ENCODE measurements at regions not wholly inside any gene's neighbourhood (a gene's known extent, or its start where the extent isn't known, plus 50 kb on each side); places are given as distances from the start of the nearest gene placed in this dataset.

GRCh38 chr3:20865803-20866202 lies 679.8 kb upstream of the SGO1 start:
- Histone ChIP-seq H3K18ac (ENCODE audit: low read length) (no peak overlapping the region), H2BK120ac (ENCODE audit: low read depth, low read length) (no peak overlapping the region), H3K4me3 (ENCODE audit: low read length) (no peak overlapping the region), H3K4ac (ENCODE audit: low read depth, low read length) (no peak overlapping the region), H3K56ac (ENCODE audit: low read length) (no peak overlapping the region), H2AK5ac (ENCODE audit: low read length) (no peak overlapping the region), H3K79me2 (ENCODE audit: control insufficient read depth, insufficient read depth, low read length) (no peaks in the 10 kb centered on the region), H3K27me3 (ENCODE audit: insufficient read depth, low read length, poor library complexity) (no peaks in the 10 kb centered on the region), H3K9ac (ENCODE audit: low read length) (no peak overlapping the region), H4K8ac (ENCODE audit: low read depth, low read length) (no peak overlapping the region), H2BK5ac (ENCODE audit: low read length) (no peak overlapping the region), H3K4me2 (ENCODE audit: low read length) (no peak overlapping the region), H3K36me3 (ENCODE audit: control insufficient read depth, insufficient read depth, low read length) (no peaks in the 10 kb centered on the region), H3K79me1 (ENCODE audit: low read length) (no peaks in the 10 kb centered on the region), H3K4me1 (ENCODE audit: control insufficient read depth, low read depth, low read length) (no peaks in the 10 kb centered on the region), H3K23ac (ENCODE audit: low read length) (no peak overlapping the region), H3K27ac (ENCODE audit: low read depth, low read length) (no peak overlapping the region), H2BK15ac (replicated peaks; ENCODE audit: low read depth) (no peak overlapping the region), H4K5ac (ENCODE audit: low read length) (no peak overlapping the region)
- no peak for DNase-seq

GRCh38 chr3:20861454-20861853 lies 675.4 kb upstream of the SGO1 start:
- H2AK5ac ChIP-seq (ENCODE audit: low read length), result no peak overlapping the region
- no peak overlapping the region for H3K56ac ChIP-seq (ENCODE audit: low read length)
- DNase-seq, result no peak
- no CpG with 5 or more reads among the region's 4 CpGs for WGBS (ENCODE audit: extremely low coverage, insufficient coverage, low lambda C conversion rate)
- H2BK120ac ChIP-seq (ENCODE audit: low read depth, low read length), result no peak overlapping the region
- no peaks in the 10 kb centered on the region for H3K27me3 ChIP-seq (ENCODE audit: insufficient read depth, low read length, poor library complexity)
- H2BK15ac ChIP-seq (replicated peaks; ENCODE audit: low read depth), result no peak overlapping the region
- H3K4me2 ChIP-seq (ENCODE audit: low read length), result no peak overlapping the region
- H3K4me3 ChIP-seq (ENCODE audit: low read length), result no peak overlapping the region
- no peak overlapping the region for H3K27ac ChIP-seq (ENCODE audit: low read depth, low read length)
- no peaks in the 10 kb centered on the region for H3K79me1 ChIP-seq (ENCODE audit: low read length)
- H3K18ac ChIP-seq (ENCODE audit: low read length), result no peak overlapping the region
- no peak overlapping the region for H4K5ac ChIP-seq (ENCODE audit: low read length)
- H3K79me2 ChIP-seq (ENCODE audit: control insufficient read depth, insufficient read depth, low read length), result no peaks in the 10 kb centered on the region
- no peak overlapping the region for H4K8ac ChIP-seq (ENCODE audit: low read depth, low read length)
- no peak overlapping the region for H2BK5ac ChIP-seq (ENCODE audit: low read length)
- H3K9ac ChIP-seq (ENCODE audit: low read length), result no peak overlapping the region
- H3K36me3 ChIP-seq (ENCODE audit: control insufficient read depth, insufficient read depth, low read length), result no peaks in the 10 kb centered on the region
- H3K4ac ChIP-seq (ENCODE audit: low read depth, low read length), result no peak overlapping the region
- no peaks in the 10 kb centered on the region for H3K4me1 ChIP-seq (ENCODE audit: control insufficient read depth, low read depth, low read length)
- H3K23ac ChIP-seq (ENCODE audit: low read length), result no peak overlapping the region

GRCh38 chr3:20857636-20858035 lies 671.6 kb upstream of the SGO1 start:
- Histone ChIP-seq H2BK120ac (ENCODE audit: low read depth, low read length) (no peak overlapping the region), H3K4me3 (ENCODE audit: low read length) (no peak overlapping the region), H3K4me1 (ENCODE audit: control insufficient read depth, low read depth, low read length) (no peaks in the 10 kb centered on the region), H3K9ac (ENCODE audit: low read length) (no peak overlapping the region), H3K23ac (ENCODE audit: low read length) (no peak overlapping the region), H2BK15ac (replicated peaks; ENCODE audit: low read depth) (no peak overlapping the region), H3K27ac (ENCODE audit: low read depth, low read length) (no peak overlapping the region), H3K79me2 (ENCODE audit: control insufficient read depth, insufficient read depth, low read length) (no peaks in the 10 kb centered on the region), H3K79me1 (ENCODE audit: low read length) (no peaks in the 10 kb centered on the region), H2BK5ac (ENCODE audit: low read length) (no peak overlapping the region), H3K36me3 (ENCODE audit: control insufficient read depth, insufficient read depth, low read length) (no peaks in the 10 kb centered on the region), H3K27me3 (ENCODE audit: insufficient read depth, low read length, poor library complexity) (no peaks in the 10 kb centered on the region), H3K18ac (ENCODE audit: low read length) (no peak overlapping the region), H3K4ac (ENCODE audit: low read depth, low read length) (no peak overlapping the region), H2AK5ac (ENCODE audit: low read length) (no peak overlapping the region), H3K4me2 (ENCODE audit: low read length) (no peak overlapping the region), H3K56ac (ENCODE audit: low read length) (no peak overlapping the region), H4K8ac (ENCODE audit: low read depth, low read length) (no peak overlapping the region), H4K5ac (ENCODE audit: low read length) (no peak overlapping the region)
- no CpG with 5 or more reads among the region's 2 CpGs for WGBS (ENCODE audit: extremely low coverage, insufficient coverage, low lambda C conversion rate)
- no peak for DNase-seq

GRCh38 chr3:20853890-20854289 lies 667.9 kb upstream of the SGO1 start:
- Histone ChIP-seq H3K9ac (ENCODE audit: low read length) (no peak overlapping the region), H3K36me3 (ENCODE audit: control insufficient read depth, insufficient read depth, low read length) (no peaks in the 10 kb centered on the region), H4K8ac (ENCODE audit: low read depth, low read length) (no peak overlapping the region), H3K56ac (ENCODE audit: low read length) (no peak overlapping the region), H3K79me1 (ENCODE audit: low read length) (no peaks in the 10 kb centered on the region), H3K4me2 (ENCODE audit: low read length) (no peak overlapping the region), H3K4me1 (ENCODE audit: control insufficient read depth, low read depth, low read length) (no peaks in the 10 kb centered on the region), H3K4me3 (ENCODE audit: low read length) (no peak overlapping the region), H3K18ac (ENCODE audit: low read length) (no peak overlapping the region), H3K27ac (ENCODE audit: low read depth, low read length) (no peak overlapping the region), H3K4ac (ENCODE audit: low read depth, low read length) (no peak overlapping the region), H3K27me3 (ENCODE audit: insufficient read depth, low read length, poor library complexity) (no peaks in the 10 kb centered on the region), H2BK120ac (ENCODE audit: low read depth, low read length) (no peak overlapping the region), H4K5ac (ENCODE audit: low read length) (no peak overlapping the region), H3K23ac (ENCODE audit: low read length) (no peak overlapping the region), H2BK15ac (replicated peaks; ENCODE audit: low read depth) (no peak overlapping the region), H3K79me2 (ENCODE audit: control insufficient read depth, insufficient read depth, low read length) (no peaks in the 10 kb centered on the region), H2AK5ac (ENCODE audit: low read length) (no peak overlapping the region), H2BK5ac (ENCODE audit: low read length) (no peak overlapping the region)
- DNase-seq, result no peak
- WGBS (ENCODE audit: extremely low coverage, insufficient coverage, low lambda C conversion rate), result no CpG with 5 or more reads among the region's 1 CpG

- no peak overlapping the region for H3K4ac ChIP-seq (ENCODE audit: low read depth, low read length)
- H3K4me3 ChIP-seq (ENCODE audit: low read length), result no peak overlapping the region
- H3K9ac ChIP-seq (ENCODE audit: low read length), result no peak overlapping the region
- H2BK15ac ChIP-seq (replicated peaks; ENCODE audit: low read depth), result no peak overlapping the region
- 100% methylated on average over 1 of the region's 2 CpGs for WGBS (ENCODE audit: extremely low coverage, insufficient coverage, low lambda C conversion rate)
- no peaks in the 10 kb centered on the region for H3K36me3 ChIP-seq (ENCODE audit: control insufficient read depth, insufficient read depth, low read length)
- no peak overlapping the region for H3K18ac ChIP-seq (ENCODE audit: low read length)
- no peaks in the 10 kb centered on the region for H3K79me1 ChIP-seq (ENCODE audit: low read length)
- no peak overlapping the region for H3K27ac ChIP-seq (ENCODE audit: low read depth, low read length)
- H2BK120ac ChIP-seq (ENCODE audit: low read depth, low read length), result no peak overlapping the region
- no peaks in the 10 kb centered on the region for H3K79me2 ChIP-seq (ENCODE audit: control insufficient read depth, insufficient read depth, low read length)
- no peak overlapping the region for H3K4me2 ChIP-seq (ENCODE audit: low read length)
- H4K8ac ChIP-seq (ENCODE audit: low read depth, low read length), result no peak overlapping the region
- H3K56ac ChIP-seq (ENCODE audit: low read length), result no peak overlapping the region
- DNase-seq, result no peak
- no peaks in the 10 kb centered on the region for H3K4me1 ChIP-seq (ENCODE audit: control insufficient read depth, low read depth, low read length)
- H3K27me3 ChIP-seq (ENCODE audit: insufficient read depth, low read length, poor library complexity), result no peaks in the 10 kb centered on the region
- no peak overlapping the region for H2AK5ac ChIP-seq (ENCODE audit: low read length)
- H2BK5ac ChIP-seq (ENCODE audit: low read length), result no peak overlapping the region
- H4K5ac ChIP-seq (ENCODE audit: low read length), result no peak overlapping the region
- H3K23ac ChIP-seq (ENCODE audit: low read length), result no peak overlapping the region
These were observed 666.7 kb upstream of the SGO1 start for GRCh38 chr3:20852712-20853111.

GRCh38 chr3:20849975-20850374 lies 664.0 kb upstream of the SGO1 start:
- no peak overlapping the region for H4K5ac ChIP-seq (ENCODE audit: low read length)
- no peaks in the 10 kb centered on the region for H3K4me1 ChIP-seq (ENCODE audit: control insufficient read depth, low read depth, low read length)
- H2BK15ac ChIP-seq (replicated peaks; ENCODE audit: low read depth), result no peak overlapping the region
- H3K4me2 ChIP-seq (ENCODE audit: low read length), result no peak overlapping the region
- H3K27ac ChIP-seq (ENCODE audit: low read depth, low read length), result no peak overlapping the region
- H3K4ac ChIP-seq (ENCODE audit: low read depth, low read length), result no peak overlapping the region
- H3K56ac ChIP-seq (ENCODE audit: low read length), result no peak overlapping the region
- no peak overlapping the region for H2BK120ac ChIP-seq (ENCODE audit: low read depth, low read length)
- no CpG with 5 or more reads among the region's 5 CpGs for WGBS (ENCODE audit: extremely low coverage, insufficient coverage, low lambda C conversion rate)
- no peak overlapping the region for H2BK5ac ChIP-seq (ENCODE audit: low read length)
- H3K79me1 ChIP-seq (ENCODE audit: low read length), result no peaks in the 10 kb centered on the region
- H3K36me3 ChIP-seq (ENCODE audit: control insufficient read depth, insufficient read depth, low read length), result no peaks in the 10 kb centered on the region
- no peak overlapping the region for H3K23ac ChIP-seq (ENCODE audit: low read length)
- H3K9ac ChIP-seq (ENCODE audit: low read length), result no peak overlapping the region
- no peak overlapping the region for H3K4me3 ChIP-seq (ENCODE audit: low read length)
- H3K79me2 ChIP-seq (ENCODE audit: control insufficient read depth, insufficient read depth, low read length), result no peaks in the 10 kb centered on the region
- H3K18ac ChIP-seq (ENCODE audit: low read length), result no peak overlapping the region
- DNase-seq, result peak; percentile 1
- no peaks in the 10 kb centered on the region for H3K27me3 ChIP-seq (ENCODE audit: insufficient read depth, low read length, poor library complexity)
- H4K8ac ChIP-seq (ENCODE audit: low read depth, low read length), result no peak overlapping the region
- H2AK5ac ChIP-seq (ENCODE audit: low read length), result no peak overlapping the region

Data from mesendoderm (in vitro differentiated cells).